ENCODE measurements at regions not wholly inside any gene's neighbourhood (a gene's known extent, or its start where the extent isn't known, plus 50 kb on each side); places are given as distances from the start of the nearest gene placed in this dataset.

DNA sequence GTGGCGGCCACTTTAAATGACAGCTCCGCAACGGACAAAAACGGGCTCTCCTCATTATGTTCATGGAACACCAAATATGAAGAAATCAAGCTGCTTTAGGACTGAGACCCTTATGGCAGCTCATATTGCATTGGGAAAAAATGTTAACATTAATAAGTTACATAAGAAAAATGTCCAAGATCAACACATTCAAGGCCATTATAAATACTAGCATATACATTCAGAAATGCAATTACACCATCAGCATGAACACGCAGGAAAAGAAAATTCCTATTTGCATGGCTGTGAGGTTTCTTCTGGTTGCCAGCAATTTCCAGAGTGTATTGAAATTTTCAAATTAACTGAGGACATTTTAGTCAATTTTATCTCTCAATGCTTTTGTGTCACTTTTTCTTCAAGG, 374.1 kb upstream of the NRP1 start:
- TF ChIP-seq, protein P1, sequence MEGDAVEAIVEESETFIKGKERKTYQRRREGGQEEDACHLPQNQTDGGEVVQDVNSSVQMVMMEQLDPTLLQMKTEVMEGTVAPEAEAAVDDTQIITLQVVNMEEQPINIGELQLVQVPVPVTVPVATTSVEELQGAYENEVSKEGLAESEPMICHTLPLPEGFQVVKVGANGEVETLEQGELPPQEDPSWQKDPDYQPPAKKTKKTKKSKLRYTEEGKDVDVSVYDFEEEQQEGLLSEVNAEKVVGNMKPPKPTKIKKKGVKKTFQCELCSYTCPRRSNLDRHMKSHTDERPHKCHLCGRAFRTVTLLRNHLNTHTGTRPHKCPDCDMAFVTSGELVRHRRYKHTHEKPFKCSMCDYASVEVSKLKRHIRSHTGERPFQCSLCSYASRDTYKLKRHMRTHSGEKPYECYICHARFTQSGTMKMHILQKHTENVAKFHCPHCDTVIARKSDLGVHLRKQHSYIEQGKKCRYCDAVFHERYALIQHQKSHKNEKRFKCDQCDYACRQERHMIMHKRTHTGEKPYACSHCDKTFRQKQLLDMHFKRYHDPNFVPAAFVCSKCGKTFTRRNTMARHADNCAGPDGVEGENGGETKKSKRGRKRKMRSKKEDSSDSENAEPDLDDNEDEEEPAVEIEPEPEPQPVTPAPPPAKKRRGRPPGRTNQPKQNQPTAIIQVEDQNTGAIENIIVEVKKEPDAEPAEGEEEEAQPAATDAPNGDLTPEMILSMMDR (IDR thresholded peaks at IDR 0.05): no peak
- no peak for TF ChIP-seq POLR2A (IDR thresholded peaks at IDR 0.05)

All from right lobe of liver (tissue), 4 donors.